ENCODE measurements at regions not wholly inside any gene's neighbourhood (a gene's known extent, or its start where the extent isn't known, plus 50 kb on each side); places are given as distances from the start of the nearest gene placed in this dataset.

- intact Hi-C loops (cut with DNase I), result no loop called here
- WGBS, 2 donors, result 65 to 69% methylated on average over 3 of the region's 3 CpGs
- no peak overlapping the region for H3K27ac ChIP-seq
- H3K4me3 ChIP-seq, result no peak overlapping the region
- no peaks in the 10 kb centered on the region for H3K36me3 ChIP-seq
- no peaks in the 10 kb centered on the region for H3K4me1 ChIP-seq
- H3K27me3 ChIP-seq, result peaks cover 0 to 89% (median 56%) of the 10 kb centered on the region in 7 donors
- TF ChIP-seq CTCF (IDR thresholded peaks at IDR 0.05), result no peak
- DNase-seq (no peak), ATAC-seq (no peak)
- H3K9me3 ChIP-seq, result no peaks in the 10 kb centered on the region
These were observed 76.2 kb downstream of the TSPAN17 start for GRCh38 chr5:176723440-176723839.

GRCh38 chr5:176724472-176724871, 77.2 kb downstream of the TSPAN17 start:
- Histone ChIP-seq H3K27me3 (peaks cover 0 to 85% (median 60%) of the 10 kb centered on the region in 7 donors), H3K36me3 (no peaks in the 10 kb centered on the region), H3K4me3 (no peak overlapping the region), H3K9me3 (no peaks in the 10 kb centered on the region), H3K4me1 (no peaks in the 10 kb centered on the region), H3K27ac (no peak overlapping the region)
- TF ChIP-seq CTCF (IDR thresholded peaks at IDR 0.05), result no peak
- DNase-seq (no peak), ATAC-seq (no peak)
- intact Hi-C loops (cut with DNase I), result no loop called here
- 46 to 57% methylated on average over 8 of the region's 8 CpGs for WGBS, 2 donors

- intact Hi-C loops (cut with DNase I), result no loop called here
- ATAC-seq (no peak), DNase-seq (no peak)
- H3K27ac ChIP-seq, result no peak overlapping the region
- H3K9me3 ChIP-seq, result peaks cover 0 to 3% (median 0%) of the 10 kb centered on the region in 11 donors
- no peak for TF ChIP-seq CTCF (IDR thresholded peaks at IDR 0.05)
- WGBS, 2 donors, result 44 to 47% methylated on average over 22 of the region's 22 CpGs
- H3K4me3 ChIP-seq, result no peak overlapping the region
- no peaks in the 10 kb centered on the region for H3K4me1 ChIP-seq
- H3K27me3 ChIP-seq, result peaks cover 0 to 87% (median 66%) of the 10 kb centered on the region in 7 donors
- no peaks in the 10 kb centered on the region for H3K36me3 ChIP-seq
These were observed 78.4 kb downstream of the TSPAN17 start for GRCh38 chr5:176725521-176726280.

- 71 to 82% methylated on average over 25 of the region's 25 CpGs for WGBS, 2 donors
- Histone ChIP-seq H3K4me1 (peaks cover 0 to 3% (median 0%) of the 10 kb centered on the region in 9 donors), H3K9me3 (peaks cover 0 to 7% (median 0%) of the 10 kb centered on the region in 11 donors), H3K27ac (no peak overlapping the region), H3K27me3 (peaks cover 0 to 91% (median 74%) of the 10 kb centered on the region in 7 donors), H3K36me3 (no peaks in the 10 kb centered on the region), H3K4me3 (no peak overlapping the region)
- TF ChIP-seq CTCF (IDR thresholded peaks at IDR 0.05), result no peak
- intact Hi-C loops (cut with DNase I), result no loop called here
- ATAC-seq, result peak in 2 of 8 donors; percentile 42 to 53
- no peak for DNase-seq
These were observed 79.7 kb downstream of the TSPAN17 start for GRCh38 chr5:176726746-176727527.
